ENCODE measurements at regions not wholly inside any gene's neighbourhood (a gene's known extent, or its start where the extent isn't known, plus 50 kb on each side); places are given as distances from the start of the nearest gene placed in this dataset.

DNA sequence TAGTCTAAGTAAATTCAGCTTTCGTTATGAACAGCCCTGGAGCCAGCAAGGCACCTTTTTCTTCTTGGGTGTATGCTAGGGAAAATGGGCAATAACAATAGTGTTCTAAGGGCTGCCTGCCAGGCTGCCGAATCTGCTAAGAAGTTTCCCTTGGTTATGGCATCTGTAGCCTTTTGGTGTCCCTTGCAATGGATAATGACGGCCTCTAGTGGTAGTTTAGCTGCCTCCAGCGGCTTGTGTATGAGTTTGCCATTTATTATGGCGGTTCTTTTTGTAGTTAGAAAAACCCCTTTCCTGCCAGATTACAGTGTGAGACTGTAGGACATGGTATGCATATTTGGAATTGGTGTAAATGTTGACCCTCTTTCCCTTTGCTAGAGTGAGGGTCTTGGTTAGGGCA is 78.9 kb upstream of the SPIN4 start (continued):
- no peak for TF ChIP-seq CHD7 (IDR thresholded peaks at IDR 0.05; ENCODE audit: insufficient replicate concordance, low read length)
- TF ChIP-seq YY1 (IDR thresholded peaks at IDR 0.05; ENCODE audit: low read depth, low read length), result no peak
- TF ChIP-seq HDAC6 (IDR thresholded peaks at IDR 0.05; ENCODE audit: low read depth, low read length), result no peak
- no peak for TF ChIP-seq TEAD4 (IDR thresholded peaks at IDR 0.05; ENCODE audit: low read depth, low read length)
- peak; percentile 57 to 74 for TF ChIP-seq RAD21 (IDR thresholded peaks at IDR 0.05 in 1 of 2, conservative IDR thresholded peaks at IDR 0.05 in 1 of 2; ENCODE audit: low read depth in 2 of 2, low read length in 2 of 2)
- TF ChIP-seq CTBP2 (IDR thresholded peaks at IDR 0.05; ENCODE audit: borderline replicate concordance, insufficient read depth, insufficient read length, low read length), result no peak
- no peak for TF ChIP-seq CREB1 (IDR thresholded peaks at IDR 0.05)
- TF ChIP-seq POLR2A (IDR thresholded peaks at IDR 0.05; ENCODE audit: control extremely low read depth in 1 of 2, low read depth in 2 of 2, low read length in 2 of 2), result no peak
- peak in 2 of 3 experiments; percentile 32 to 41; a peak in 3 of 4 replicates for TF ChIP-seq CTCF (IDR thresholded peaks at IDR 0.05; ENCODE audit: control extremely low read depth in 1 of 3, insufficient read depth in 1 of 3, low read depth in 1 of 3, low read length in 3 of 3)
- TF ChIP-seq MAFK (IDR thresholded peaks at IDR 0.05; ENCODE audit: low read depth, low read length), result no peak
